Mesendoderm (in vitro differentiated cells): ENCODE measurements at regions not wholly inside any gene's neighbourhood (a gene's known extent, or its start where the extent isn't known, plus 50 kb on each side); places are given as distances from the start of the nearest gene placed in this dataset.

ENCODE experiments used
- DNase-seq: peaks from one replicate; pipeline ENCODE4 v3.0.0; 2013
- H2AK5ac ChIP-seq: 2 replicates; pipeline ENCODE4 v1.6.1; 2013; ENCODE audit warnings: low read length, inconsistent platforms
- H2BK120ac ChIP-seq: 2 replicates; pipeline ENCODE4 v1.6.1; 2013; ENCODE audit warnings: low read depth, mild to moderate bottlenecking, low read length, moderate library complexity, mixed read lengths
- H2BK15ac ChIP-seq: replicated peaks from 2 replicates; pipeline ENCODE4 v1.6.1; 2013; ENCODE audit warnings: low read depth, mild to moderate bottlenecking, moderate library complexity
- H2BK5ac ChIP-seq: 2 replicates; pipeline ENCODE4 v1.6.1; 2013; ENCODE audit warnings: low read length, inconsistent platforms
- H3K18ac ChIP-seq: 2 replicates; pipeline ENCODE4 v1.6.1; 2013; ENCODE audit warnings: mild to moderate bottlenecking, low read length, mixed read lengths
- H3K23ac ChIP-seq: one replicate; pipeline ENCODE4 v1.6.1; 2013; ENCODE audit warnings: low read length
- H3K27ac ChIP-seq: 2 replicates; pipeline ENCODE4 v1.5.1; 2013; ENCODE audit warnings: low read depth, mild to moderate bottlenecking, inconsistent platforms, low read length, moderate library complexity
- H3K27me3 ChIP-seq: 2 replicates; pipeline ENCODE4 v1.6.1; 2013; ENCODE audit warnings: low read length, control low read depth, mild to moderate bottlenecking, inconsistent platforms; ENCODE audit not compliant: insufficient read depth, poor library complexity
- H3K36me3 ChIP-seq: 2 replicates; pipeline ENCODE4 v1.6.1; 2013; ENCODE audit warnings: low read length, inconsistent platforms; ENCODE audit not compliant: control insufficient read depth, insufficient read depth
- H3K4ac ChIP-seq: one replicate; pipeline ENCODE4 v1.6.1; 2013; ENCODE audit warnings: low read depth, mild to moderate bottlenecking, low read length, moderate library complexity
- H3K4me1 ChIP-seq: 2 replicates; pipeline ENCODE4 v1.6.1; 2013; ENCODE audit warnings: low read depth, low read length, inconsistent platforms; ENCODE audit not compliant: control insufficient read depth
- H3K4me2 ChIP-seq: 2 replicates; pipeline ENCODE4 v1.6.1; 2013; ENCODE audit warnings: low read length
- H3K4me3 ChIP-seq: 2 replicates; pipeline ENCODE4 v1.5.1; 2013; ENCODE audit warnings: mild to moderate bottlenecking, low read length
- H3K56ac ChIP-seq: one replicate; pipeline ENCODE4 v1.6.1; 2013; ENCODE audit warnings: low read length
- H3K79me1 ChIP-seq: 2 replicates; pipeline ENCODE4 v1.6.1; 2013; ENCODE audit warnings: low read length, inconsistent platforms
- H3K79me2 ChIP-seq: 2 replicates; pipeline ENCODE4 v1.6.1; 2013; ENCODE audit warnings: mild to moderate bottlenecking, low read length; ENCODE audit not compliant: control insufficient read depth, insufficient read depth
- H3K9ac ChIP-seq: 2 replicates; pipeline ENCODE4 v1.6.1; 2013; ENCODE audit warnings: low read length, inconsistent platforms
- H4K5ac ChIP-seq: one replicate; pipeline ENCODE4 v1.6.1; 2013; ENCODE audit warnings: low read length
- H4K8ac ChIP-seq: one replicate; pipeline ENCODE4 v1.6.1; 2013; ENCODE audit warnings: low read depth, mild to moderate bottlenecking, control low read depth, low read length, moderate library complexity
- WGBS: extraction: QIAGEN DNeasy Blood & Tissue Kit; methylation state at CpG from one replicate; pipeline ENCODE4 v1.1.7; 2013; ENCODE audit warnings: low lambda C conversion rate, missing lambda C conversion rate; ENCODE audit not compliant: insufficient coverage; ENCODE audit errors: extremely low coverage; 5-methylcytosine and 5-hydroxymethylcytosine counted together

DNA sequence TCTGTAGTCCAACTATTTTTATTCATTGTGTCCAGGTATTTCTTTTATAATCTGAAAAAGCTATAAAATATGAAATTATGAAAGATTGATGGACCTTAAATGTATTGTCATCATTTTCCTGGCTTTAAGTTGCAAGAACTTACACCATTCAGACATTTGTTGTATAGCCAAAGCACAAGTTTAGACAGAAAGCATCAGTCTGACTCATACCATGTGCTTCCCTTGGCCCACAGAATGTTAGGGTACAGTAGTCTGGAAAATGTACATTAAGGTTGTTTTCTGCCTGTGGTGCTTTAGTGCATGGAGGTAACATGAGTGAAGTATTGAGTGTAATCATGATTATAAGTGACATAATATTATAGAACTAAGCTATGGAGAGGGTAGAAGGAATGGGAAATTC lies 1002.5 kb downstream of the BCL11B start:
- Histone ChIP-seq H3K79me2 (no peaks in the 10 kb centered on the region), H2BK120ac (no peak overlapping the region), H3K27me3 (no peaks in the 10 kb centered on the region), H3K18ac (no peak overlapping the region), H4K5ac (no peak overlapping the region), H2AK5ac (no peak overlapping the region), H2BK5ac (no peak overlapping the region), H3K4me1 (no peaks in the 10 kb centered on the region), H2BK15ac (no peak overlapping the region), H3K79me1 (no peaks in the 10 kb centered on the region), H4K8ac (no peak overlapping the region), H3K23ac (no peak overlapping the region), H3K27ac (no peak overlapping the region), H3K56ac (no peak overlapping the region), H3K4me3 (no peak overlapping the region), H3K36me3 (no peaks in the 10 kb centered on the region), H3K4ac (no peak overlapping the region), H3K4me2 (no peak overlapping the region), H3K9ac (no peak overlapping the region)
- no peak for DNase-seq

DNA sequence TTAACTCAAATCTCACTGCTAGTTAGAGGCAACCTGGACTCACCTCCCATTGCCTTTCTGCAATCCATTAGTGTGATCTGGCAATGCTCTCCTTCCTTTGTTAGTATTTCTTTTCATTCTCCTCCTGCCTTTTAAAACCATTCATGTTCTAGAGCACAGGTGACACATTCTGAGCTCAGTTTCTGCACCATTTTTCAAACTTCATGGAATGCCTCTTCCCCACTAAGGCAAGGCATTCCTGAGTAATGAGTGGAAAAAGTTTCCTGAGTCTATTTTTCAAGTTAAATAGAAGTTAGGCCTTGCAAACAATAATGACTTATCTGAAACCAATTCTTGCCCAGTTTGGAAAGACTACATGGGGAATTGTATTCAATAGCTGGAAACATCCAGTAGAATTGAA lies 1001.8 kb downstream of the BCL11B start:
- Histone ChIP-seq H3K9ac (no peak overlapping the region), H3K79me2 (no peaks in the 10 kb centered on the region), H3K18ac (no peak overlapping the region), H3K36me3 (no peaks in the 10 kb centered on the region), H2BK120ac (no peak overlapping the region), H2AK5ac (no peak overlapping the region), H3K23ac (no peak overlapping the region), H2BK15ac (no peak overlapping the region), H3K4ac (no peak overlapping the region), H3K27ac (no peak overlapping the region), H3K4me2 (no peak overlapping the region), H4K8ac (no peak overlapping the region), H3K27me3 (no peaks in the 10 kb centered on the region), H2BK5ac (no peak overlapping the region), H3K56ac (no peak overlapping the region), H3K4me3 (no peak overlapping the region), H4K5ac (no peak overlapping the region), H3K79me1 (no peaks in the 10 kb centered on the region), H3K4me1 (no peaks in the 10 kb centered on the region)
- DNase-seq, result no peak

DNA sequence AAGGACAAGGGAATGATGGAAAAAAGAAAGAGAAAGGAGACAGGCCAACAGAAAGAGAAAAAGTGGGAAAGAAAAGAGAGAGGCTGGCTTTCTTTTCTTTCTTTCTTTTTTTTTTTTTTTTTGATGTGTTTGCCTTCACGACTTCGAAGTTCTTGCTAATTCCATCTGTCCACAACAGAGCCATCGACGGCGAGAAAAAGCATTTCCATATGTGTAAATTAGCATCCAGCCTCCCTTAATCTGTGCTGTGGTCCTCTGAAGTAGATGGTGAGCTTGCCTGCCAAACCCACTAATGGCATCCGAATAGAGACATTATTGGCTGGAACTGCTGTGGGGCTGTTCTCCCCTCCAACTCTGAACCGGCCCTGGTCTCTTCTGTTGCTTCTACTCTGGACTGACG lies 997.4 kb downstream of the BCL11B start:
- no peak for DNase-seq
- Histone ChIP-seq H2BK120ac (no peak overlapping the region), H3K79me1 (no peaks in the 10 kb centered on the region), H2BK5ac (no peak overlapping the region), H2BK15ac (no peak overlapping the region), H3K18ac (no peak overlapping the region), H3K56ac (no peak overlapping the region), H3K9ac (no peak overlapping the region), H2AK5ac (no peak overlapping the region), H3K27me3 (no peaks in the 10 kb centered on the region), H3K4ac (no peak overlapping the region), H3K23ac (no peak overlapping the region), H3K4me3 (no peak overlapping the region), H4K8ac (no peak overlapping the region), H3K4me1 (no peaks in the 10 kb centered on the region), H4K5ac (no peak overlapping the region), H3K36me3 (no peaks in the 10 kb centered on the region), H3K27ac (no peak overlapping the region), H3K79me2 (no peaks in the 10 kb centered on the region), H3K4me2 (no peak overlapping the region)
- no CpG with 5 or more reads among the region's 8 CpGs for WGBS

DNA sequence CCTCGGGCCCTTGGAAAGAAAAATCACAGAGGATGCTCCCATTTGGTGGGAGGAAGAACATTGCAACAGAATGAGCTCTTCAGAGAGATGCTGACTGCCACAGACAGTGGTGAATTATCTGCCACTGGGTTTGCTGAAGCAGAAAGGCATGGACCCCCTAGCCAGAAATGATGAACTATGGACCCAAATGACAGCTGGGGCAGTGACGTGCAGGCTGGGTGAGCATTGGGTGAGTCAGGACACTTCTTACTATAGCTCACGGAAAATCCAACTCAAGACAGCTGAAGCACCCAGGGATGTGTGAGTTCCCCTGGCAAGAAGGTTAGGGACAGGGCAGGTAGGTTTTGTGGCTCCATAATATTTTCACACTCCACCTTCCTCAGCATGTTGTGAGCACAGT lies 993.2 kb downstream of the BCL11B start:
- H3K27ac ChIP-seq, result no peak overlapping the region
- WGBS, result no CpG with 5 or more reads among the region's 3 CpGs
- H3K4ac ChIP-seq, result no peak overlapping the region

DNA sequence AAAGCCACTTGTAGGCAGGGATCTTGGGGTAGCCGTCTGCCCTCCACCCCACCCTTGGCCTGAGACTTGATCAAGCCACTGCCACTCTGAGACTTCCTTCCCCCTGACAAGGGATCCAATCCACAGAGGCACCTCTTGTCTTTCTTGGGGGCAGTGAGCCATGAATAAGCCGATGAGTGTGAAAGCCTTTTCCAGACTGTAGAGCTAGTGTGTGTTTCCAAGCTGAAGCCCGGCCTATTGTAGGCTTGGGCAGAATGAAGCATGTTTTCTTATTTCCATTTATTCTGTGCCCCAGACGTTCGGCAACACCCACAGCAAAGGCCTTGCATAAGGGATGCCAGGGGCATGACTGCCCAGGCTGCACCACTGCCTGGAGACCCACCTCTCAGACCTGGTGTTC lies 991.6 kb downstream of the BCL11B start:
- no peak overlapping the region for H2BK15ac ChIP-seq
- H2AK5ac ChIP-seq, result no peak overlapping the region
- H3K36me3 ChIP-seq, result no peaks in the 10 kb centered on the region
- no peak for DNase-seq
- no peaks in the 10 kb centered on the region for H3K27me3 ChIP-seq
- H3K9ac ChIP-seq, result no peak overlapping the region
- H3K79me1 ChIP-seq, result no peaks in the 10 kb centered on the region
- no peak overlapping the region for H4K5ac ChIP-seq
- no peaks in the 10 kb centered on the region for H3K4me1 ChIP-seq
- H2BK120ac ChIP-seq, result no peak overlapping the region
- WGBS, result no CpG with 5 or more reads among the region's 5 CpGs
- no peaks in the 10 kb centered on the region for H3K79me2 ChIP-seq
- H4K8ac ChIP-seq, result no peak overlapping the region
- no peak overlapping the region for H3K4me3 ChIP-seq
- no peak overlapping the region for H3K23ac ChIP-seq
- H3K56ac ChIP-seq, result no peak overlapping the region
- H3K18ac ChIP-seq, result no peak overlapping the region
- no peak overlapping the region for H2BK5ac ChIP-seq
- H3K27ac ChIP-seq, result no peak overlapping the region
- no peak overlapping the region for H3K4ac ChIP-seq
- H3K4me2 ChIP-seq, result no peak overlapping the region

More for the DNA sequence above, 993.2 kb downstream of the BCL11B start:
- H3K23ac ChIP-seq, result no peak overlapping the region
- no peaks in the 10 kb centered on the region for H3K79me1 ChIP-seq
- no peaks in the 10 kb centered on the region for H3K79me2 ChIP-seq
- H3K36me3 ChIP-seq, result no peaks in the 10 kb centered on the region
- no peaks in the 10 kb centered on the region for H3K27me3 ChIP-seq
- H3K18ac ChIP-seq, result no peak overlapping the region
- H2AK5ac ChIP-seq, result no peak overlapping the region
- H2BK5ac ChIP-seq, result no peak overlapping the region
- DNase-seq, result no peak
- H4K5ac ChIP-seq, result no peak overlapping the region
- no peak overlapping the region for H3K9ac ChIP-seq
- no peak overlapping the region for H3K4me3 ChIP-seq
- no peak overlapping the region for H4K8ac ChIP-seq
- no peak overlapping the region for H2BK15ac ChIP-seq
- H3K4me2 ChIP-seq, result no peak overlapping the region
- no peak overlapping the region for H3K56ac ChIP-seq
- no peaks in the 10 kb centered on the region for H3K4me1 ChIP-seq
- no peak overlapping the region for H2BK120ac ChIP-seq

DNA sequence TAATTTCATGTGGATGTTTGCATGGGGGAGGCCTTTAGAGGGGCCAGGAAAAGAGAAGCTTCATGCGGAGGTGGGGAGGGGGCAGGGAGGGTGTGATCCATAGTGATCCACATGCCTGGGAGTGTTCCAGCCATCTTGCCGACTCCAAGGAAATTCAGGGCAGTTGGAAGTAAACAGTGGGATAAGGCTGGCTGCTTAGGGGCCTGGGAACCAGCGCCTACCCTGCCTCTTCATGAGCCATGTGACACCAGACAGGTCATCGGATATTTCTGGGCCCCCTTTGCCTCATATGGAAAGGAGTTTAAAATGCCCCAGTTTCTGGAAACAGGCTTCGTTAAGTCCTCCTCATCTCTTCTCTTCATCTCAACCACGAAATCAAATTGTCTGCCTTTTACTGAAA lies 983.2 kb downstream of the BCL11B start:
- Histone ChIP-seq H3K79me2 (no peaks in the 10 kb centered on the region), H4K8ac (no peak overlapping the region), H3K4me3 (no peak overlapping the region), H3K27me3 (no peaks in the 10 kb centered on the region), H3K4ac (no peak overlapping the region), H3K18ac (no peak overlapping the region), H3K4me1 (no peaks in the 10 kb centered on the region), H3K4me2 (no peak overlapping the region), H3K36me3 (no peaks in the 10 kb centered on the region), H3K9ac (no peak overlapping the region), H2BK15ac (no peak overlapping the region), H3K56ac (no peak overlapping the region), H2BK120ac (no peak overlapping the region), H2BK5ac (no peak overlapping the region), H4K5ac (no peak overlapping the region), H3K79me1 (no peaks in the 10 kb centered on the region), H2AK5ac (no peak overlapping the region), H3K23ac (no peak overlapping the region), H3K27ac (no peak overlapping the region)
- no CpG with 5 or more reads among the region's 6 CpGs for whole genome bisulfite sequencing
- DNase-seq, result no peak
